HFFc6 (cell line): ENCODE measurements at regions not wholly inside any gene's neighbourhood (a gene's known extent, or its start where the extent isn't known, plus 50 kb on each side); places are given as distances from the start of the nearest gene placed in this dataset.

Source experiments
- DNase-seq: peaks from one replicate; pipeline ENCODE4 v3.0.0-alpha.2; 2018
- H3K27ac Mint-ChIP-seq: 2 replicates; pipeline ENCODE4 v1.8.0; 2020; ENCODE audit warnings: mild to moderate bottlenecking, mixed read lengths
- H3K27me3 Mint-ChIP-seq: 2 replicates; pipeline ENCODE4 v1.8.0; 2021; ENCODE audit warnings: mild to moderate bottlenecking, moderate library complexity, mixed read lengths; ENCODE audit not compliant: insufficient read depth
- H3K36me3 Mint-ChIP-seq: 2 replicates; pipeline ENCODE4 v1.8.0; 2021; ENCODE audit warnings: low read depth, mixed read lengths
- H3K4me1 Mint-ChIP-seq: 2 replicates; pipeline ENCODE4 v1.8.0; 2020; ENCODE audit warnings: low read depth, mixed read lengths
- H3K4me3 Mint-ChIP-seq: 2 replicates; pipeline ENCODE4 v1.8.0; 2020; ENCODE audit warnings: mild to moderate bottlenecking, moderate library complexity, mixed read lengths
- H3K9me3 Mint-ChIP-seq: 2 replicates; pipeline ENCODE4 v1.8.0; 2020; ENCODE audit warnings: mild to moderate bottlenecking, mixed read lengths
- CTCF ChIP-seq: fragments of 200-600 bp; sonication (generic); IDR thresholded peaks from 2 replicates; pipeline ENCODE4 v1.5.0; 2021; ENCODE audit warnings: antibody characterized with exemption, mild to moderate bottlenecking

GRCh38 chr9:86997156-86997555 is 49.9 kb upstream of the GAS1 start:
- no peak overlapping the region for H3K27ac Mint-ChIP-seq
- no peaks in the 10 kb centered on the region for H3K36me3 Mint-ChIP-seq
- H3K27me3 Mint-ChIP-seq: peaks cover 4% of the 10 kb centered on the region; the same call in 1 of the 2 replicates
- H3K9me3 Mint-ChIP-seq: no peaks in the 10 kb centered on the region
- no peak overlapping the region for H3K4me3 Mint-ChIP-seq
- TF ChIP-seq CTCF: no peak
- DNase-seq: no peak
- H3K4me1 Mint-ChIP-seq: no peaks in the 10 kb centered on the region

GRCh38 chr9:86997951-86998350 is 50.6 kb upstream of the GAS1 start:
- DNase-seq: no peak
- TF ChIP-seq CTCF: no peak
- Mint-ChIP-seq H3K36me3 (no peaks in the 10 kb centered on the region), H3K4me1 (no peaks in the 10 kb centered on the region), H3K27ac (no peak overlapping the region), H3K9me3 (no peaks in the 10 kb centered on the region), H3K4me3 (no peak overlapping the region), H3K27me3 (peaks cover 4% of the 10 kb centered on the region; the same call in 1 of the 2 replicates)

- Mint-ChIP-seq H3K27me3 (no peaks in the 10 kb centered on the region), H3K9me3 (no peaks in the 10 kb centered on the region), H3K27ac (no peak overlapping the region), H3K36me3 (no peaks in the 10 kb centered on the region), H3K4me1 (no peaks in the 10 kb centered on the region), H3K4me3 (no peak overlapping the region)
- TF ChIP-seq CTCF: no peak
- DNase-seq: no peak
Observed at GRCh38 chr9:87002517-87002916, 55.2 kb upstream of the GAS1 start.

- no peak for TF ChIP-seq CTCF
Observed at GRCh38 chr9:87004016-87004415, 56.7 kb upstream of the GAS1 start.

GRCh38 chr9:87006956-87007355 is 59.6 kb upstream of the GAS1 start:
- H3K4me3 Mint-ChIP-seq: no peak overlapping the region
- no peaks in the 10 kb centered on the region; the same call in 1 of the 2 replicates for H3K27me3 Mint-ChIP-seq
- H3K36me3 Mint-ChIP-seq: no peaks in the 10 kb centered on the region
- H3K27ac Mint-ChIP-seq: no peak overlapping the region
- DNase-seq: no peak
- H3K9me3 Mint-ChIP-seq: no peaks in the 10 kb centered on the region
- H3K4me1 Mint-ChIP-seq: no peaks in the 10 kb centered on the region
- no peak for TF ChIP-seq CTCF

More at GRCh38 chr9:87004016-87004415, 56.7 kb upstream of the GAS1 start:
- H3K4me1 Mint-ChIP-seq: no peaks in the 10 kb centered on the region
- no peaks in the 10 kb centered on the region for H3K9me3 Mint-ChIP-seq
- H3K36me3 Mint-ChIP-seq: no peaks in the 10 kb centered on the region
- no peak for DNase-seq
- H3K27ac Mint-ChIP-seq: no peak overlapping the region
- H3K4me3 Mint-ChIP-seq: no peak overlapping the region
- H3K27me3 Mint-ChIP-seq: no peaks in the 10 kb centered on the region

GRCh38 chr9:87007711-87008366 is 60.5 kb upstream of the GAS1 start:
- H3K36me3 Mint-ChIP-seq: no peaks in the 10 kb centered on the region
- no peak for TF ChIP-seq CTCF
- no peaks in the 10 kb centered on the region for H3K9me3 Mint-ChIP-seq
- H3K27me3 Mint-ChIP-seq: no peaks in the 10 kb centered on the region; the same call in 1 of the 2 replicates
- peak; percentile 0 for DNase-seq
- H3K4me3 Mint-ChIP-seq: no peak overlapping the region
- H3K4me1 Mint-ChIP-seq: no peaks in the 10 kb centered on the region
- no peak overlapping the region for H3K27ac Mint-ChIP-seq
